ENCODE measurements at regions not wholly inside any gene's neighbourhood (a gene's known extent, or its start where the extent isn't known, plus 50 kb on each side); places are given as distances from the start of the nearest gene placed in this dataset.
"Not testable (repeated sequence)": the region's sequence is repeated elsewhere in the genome, so short reads cannot be mapped to it uniquely, and the experiment has no call there.

DNA sequence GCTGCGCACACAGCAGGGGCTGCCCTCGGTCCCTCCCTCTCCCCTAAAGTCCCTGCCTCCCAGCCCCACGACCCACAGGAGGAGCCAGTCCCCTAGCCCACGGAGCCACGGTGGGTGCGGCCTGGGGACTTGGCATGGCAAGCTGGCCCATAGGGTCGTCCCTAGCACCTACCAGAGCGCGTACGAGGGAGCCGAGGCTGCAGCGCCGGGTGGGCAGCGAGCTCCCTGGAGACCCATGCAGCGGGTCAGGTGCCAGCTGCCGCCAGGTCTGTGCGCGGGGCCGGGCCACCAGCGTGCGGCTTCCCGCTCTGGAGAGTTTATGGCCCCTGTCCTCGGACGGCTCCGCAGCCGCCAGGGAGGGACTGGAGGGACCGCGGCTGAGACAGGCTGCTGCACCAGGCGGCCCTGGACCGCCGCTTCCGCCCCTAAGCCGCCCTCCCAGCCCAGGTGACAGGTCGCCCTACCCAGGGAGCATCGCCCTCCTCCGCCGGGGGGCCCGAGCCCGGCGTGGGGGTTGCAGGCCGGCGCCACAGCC lies 273.6 kb downstream of the CCDC74A start:
- Histone ChIP-seq H3K4me3 (ENCODE audit: low read depth, low read length) (no peak overlapping the region), H3K27me3 (ENCODE audit: control insufficient read depth, insufficient read depth, low read length) (no peaks in the 10 kb centered on the region), H3K9me3 (ENCODE audit: control insufficient read depth, insufficient read depth, low read length) (no peaks in the 10 kb centered on the region; the same call in 1 of the 2 replicates), H3K27ac (ENCODE audit: low read depth, low read length) (no peak overlapping the region)
- DNase-seq (ENCODE audit: low read depth, low spot score), result no peak
- ChIA-PET POLR2A (no interaction called here), CTCF (interaction anchor here (0.5 to 3.4 kb wide), 8 partner anchors 101 to 803 kb away, joined by 3 to 14 read pairs (median 5); no protein-coding TSS in a partner anchor)
- TF ChIP-seq CTCF (IDR thresholded peaks at IDR 0.05; ENCODE audit: low read depth, low read length), result no peak

DNA sequence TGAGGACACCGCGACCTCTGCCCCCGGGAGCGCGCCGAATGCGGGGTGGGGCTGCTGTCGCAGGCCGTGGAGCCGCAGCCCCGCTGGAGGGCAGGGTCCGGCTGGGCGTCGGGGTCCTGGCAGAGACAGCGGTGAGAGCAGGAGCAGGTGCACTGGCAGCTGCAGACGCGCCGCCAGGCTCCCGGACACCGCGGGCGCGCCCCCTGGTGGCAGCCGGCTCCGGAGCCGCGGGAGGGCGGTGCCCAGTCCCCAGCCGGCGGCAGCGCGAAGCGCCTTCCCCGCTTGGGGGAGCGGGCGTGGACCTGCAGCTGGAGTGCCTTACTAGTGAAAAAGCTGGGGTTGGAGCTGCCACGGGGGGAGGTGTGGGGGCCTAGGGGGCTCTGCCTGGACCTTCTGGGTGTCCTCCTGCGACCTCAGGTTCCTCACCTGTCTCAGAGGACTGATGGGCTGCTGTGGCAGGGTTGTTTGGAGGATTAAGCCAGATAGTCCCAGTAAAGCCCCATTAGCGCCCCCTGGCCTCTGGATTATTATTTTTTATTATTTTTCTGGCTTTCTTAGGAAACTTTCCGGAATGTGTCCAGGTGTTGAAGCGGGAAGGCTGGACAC lies 274.2 kb downstream of the CCDC74A start:
- TF ChIP-seq CTCF (IDR thresholded peaks at IDR 0.05; ENCODE audit: low read depth, low read length), result peak; percentile 33
- H3K27me3 ChIP-seq (ENCODE audit: control insufficient read depth, insufficient read depth, low read length); DNase-seq (ENCODE audit: low read depth, low spot score); H3K9me3 ChIP-seq (ENCODE audit: control insufficient read depth, insufficient read depth, low read length); H3K27ac ChIP-seq (ENCODE audit: low read depth, low read length): not testable (repeated sequence)
- POLR2A ChIA-PET, result interaction anchor here (1.2 kb wide), 1 partner anchor 120 kb away, joined by 4 read pairs; no protein-coding TSS in a partner anchor
- CTCF ChIA-PET, result interaction anchor here (0.6 to 3.4 kb wide), 11 partner anchors 16 to 840 kb away, joined by 3 to 14 read pairs (median 5); no protein-coding TSS in a partner anchor
- peak overlapping the region; percentile 53 for H3K4me3 ChIP-seq (ENCODE audit: low read depth, low read length)

GRCh38 chr2:131802351-131802836 lies 274.7 kb downstream of the CCDC74A start:
- not testable (repeated sequence) for H3K9me3 ChIP-seq (ENCODE audit: control insufficient read depth, insufficient read depth, low read length); H3K27me3 ChIP-seq (ENCODE audit: control insufficient read depth, insufficient read depth, low read length); H3K27ac ChIP-seq (ENCODE audit: low read depth, low read length); DNase-seq (ENCODE audit: low read depth, low spot score)
- H3K4me3 ChIP-seq (ENCODE audit: low read depth, low read length), result peak overlapping the region; percentile 53
- CTCF ChIA-PET, result interaction anchor here (0.6 to 3.4 kb wide), 11 partner anchors 16 to 841 kb away, joined by 3 to 14 read pairs (median 5); no protein-coding TSS in a partner anchor
- POLR2A ChIA-PET, result interaction anchor here (1.2 kb wide), 1 partner anchor 120 kb away, joined by 4 read pairs; no protein-coding TSS in a partner anchor

GRCh38 chr2:131803237-131803636 lies 275.5 kb downstream of the CCDC74A start:
- H3K27ac ChIP-seq (ENCODE audit: low read depth, low read length); DNase-seq (ENCODE audit: low read depth, low spot score); H3K27me3 ChIP-seq (ENCODE audit: control insufficient read depth, insufficient read depth, low read length); H3K4me3 ChIP-seq (ENCODE audit: low read depth, low read length); H3K9me3 ChIP-seq (ENCODE audit: control insufficient read depth, insufficient read depth, low read length); POLR2A ChIA-PET: not testable (repeated sequence)
- CTCF ChIA-PET, result interaction anchor here (3.4 kb wide), 1 partner anchor 130 kb away, joined by 14 read pairs; no protein-coding TSS in a partner anchor

- DNase-seq (ENCODE audit: low read depth, low spot score); H3K4me3 ChIP-seq (ENCODE audit: low read depth, low read length); POLR2A ChIA-PET; H3K27ac ChIP-seq (ENCODE audit: low read depth, low read length); H3K27me3 ChIP-seq (ENCODE audit: control insufficient read depth, insufficient read depth, low read length); CTCF ChIA-PET; H3K9me3 ChIP-seq (ENCODE audit: control insufficient read depth, insufficient read depth, low read length): not testable (repeated sequence)
Measured at GRCh38 chr2:131812605-131813004, 284.9 kb downstream of the CCDC74A start.

DNA sequence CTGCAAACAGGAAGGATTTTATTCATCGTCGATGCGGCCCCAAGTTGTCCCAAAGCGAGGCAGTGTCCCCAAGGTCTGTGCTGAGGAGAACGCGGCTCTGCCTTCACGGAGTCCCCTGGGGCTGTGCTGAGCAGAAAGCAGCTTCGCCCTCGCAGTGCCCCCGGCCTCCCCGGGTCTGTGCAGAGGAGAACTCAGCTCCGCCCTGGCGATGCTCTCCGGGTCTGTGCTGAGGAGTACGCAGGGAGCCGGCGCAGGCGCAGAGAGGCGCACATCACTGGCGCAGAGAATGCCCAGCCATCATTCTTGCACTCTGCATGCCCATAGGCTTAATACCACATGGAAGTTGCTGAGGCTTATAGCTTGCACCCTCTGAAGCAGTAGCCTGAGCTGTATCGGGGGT lies 285.7 kb downstream of the CCDC74A start:
- H3K9me3 ChIP-seq (ENCODE audit: control insufficient read depth, insufficient read depth, low read length); H3K4me3 ChIP-seq (ENCODE audit: low read depth, low read length); POLR2A ChIA-PET: not testable (repeated sequence)

GRCh38 chr2:131818267-131818973 lies 290.7 kb downstream of the CCDC74A start:
- H3K4me3 ChIP-seq (ENCODE audit: low read depth, low read length); DNase-seq (ENCODE audit: low read depth, low spot score); POLR2A ChIA-PET; H3K27me3 ChIP-seq (ENCODE audit: control insufficient read depth, insufficient read depth, low read length); CTCF ChIA-PET; H3K27ac ChIP-seq (ENCODE audit: low read depth, low read length); H3K9me3 ChIP-seq (ENCODE audit: control insufficient read depth, insufficient read depth, low read length): not testable (repeated sequence)

More for the DNA sequence above, 285.7 kb downstream of the CCDC74A start:
- H3K27me3 ChIP-seq (ENCODE audit: control insufficient read depth, insufficient read depth, low read length); CTCF ChIA-PET; H3K27ac ChIP-seq (ENCODE audit: low read depth, low read length); DNase-seq (ENCODE audit: low read depth, low spot score): not testable (repeated sequence)

- DNase-seq (ENCODE audit: low read depth, low spot score); H3K27ac ChIP-seq (ENCODE audit: low read depth, low read length); H3K4me3 ChIP-seq (ENCODE audit: low read depth, low read length); H3K9me3 ChIP-seq (ENCODE audit: control insufficient read depth, insufficient read depth, low read length); CTCF ChIA-PET; H3K27me3 ChIP-seq (ENCODE audit: control insufficient read depth, insufficient read depth, low read length); POLR2A ChIA-PET: not testable (repeated sequence)
Measured at GRCh38 chr2:131822237-131822721, 294.6 kb downstream of the CCDC74A start.

DNA sequence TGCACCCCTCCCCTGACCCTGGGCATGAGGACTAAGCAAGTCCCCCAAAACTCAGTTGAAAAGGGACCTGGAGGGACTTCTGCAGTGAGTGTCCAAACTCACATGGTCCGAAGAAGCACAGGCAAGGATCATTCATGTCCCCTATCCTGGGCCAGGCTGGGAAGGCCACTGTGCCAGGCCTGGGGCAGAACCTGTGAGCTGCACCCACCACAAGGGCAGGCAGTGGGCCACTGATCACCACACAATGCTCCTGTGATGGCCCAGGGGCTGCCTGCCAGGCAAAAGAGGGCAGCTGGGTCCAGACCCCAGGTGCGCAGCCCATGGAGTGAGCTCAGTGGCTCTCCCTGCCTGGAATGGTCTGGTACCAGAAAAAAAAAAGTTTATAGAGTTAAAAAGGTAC lies 295.4 kb downstream of the CCDC74A start:
- POLR2A ChIA-PET; CTCF ChIA-PET; H3K4me3 ChIP-seq (ENCODE audit: low read depth, low read length); H3K27me3 ChIP-seq (ENCODE audit: control insufficient read depth, insufficient read depth, low read length); DNase-seq (ENCODE audit: low read depth, low spot score); H3K9me3 ChIP-seq (ENCODE audit: control insufficient read depth, insufficient read depth, low read length); H3K27ac ChIP-seq (ENCODE audit: low read depth, low read length): not testable (repeated sequence)

DNA sequence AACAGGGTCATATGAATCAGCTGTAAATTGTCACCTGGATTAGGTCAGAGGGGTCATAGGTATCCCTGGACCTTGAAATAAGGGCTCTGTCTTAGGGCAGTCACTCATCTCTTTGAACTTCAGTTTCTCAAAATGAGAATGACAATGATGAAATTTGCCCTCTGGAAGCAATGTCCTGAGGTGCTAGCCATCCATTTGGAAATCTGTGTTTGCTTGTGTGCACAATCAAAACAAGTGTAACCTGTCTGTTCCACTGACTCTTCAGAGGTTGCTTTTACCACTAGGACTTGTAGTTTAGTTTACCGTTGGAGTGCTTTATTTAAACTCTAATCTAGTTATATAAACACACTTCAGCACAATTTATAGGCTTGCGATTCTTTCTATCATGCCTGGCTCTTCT lies 297.3 kb downstream of the CCDC74A start:
- H3K9me3 ChIP-seq (ENCODE audit: control insufficient read depth, insufficient read depth, low read length), result peaks cover 22% of the 10 kb centered on the region; the same call in 1 of the 2 replicates
- CTCF ChIA-PET; H3K27ac ChIP-seq (ENCODE audit: low read depth, low read length); DNase-seq (ENCODE audit: low read depth, low spot score); H3K27me3 ChIP-seq (ENCODE audit: control insufficient read depth, insufficient read depth, low read length); H3K4me3 ChIP-seq (ENCODE audit: low read depth, low read length); POLR2A ChIA-PET: not testable (repeated sequence)
